Liver (tissue), 8 donors: ENCODE measurements at regions not wholly inside any gene's neighbourhood (a gene's known extent, or its start where the extent isn't known, plus 50 kb on each side); places are given as distances from the start of the nearest gene placed in this dataset.
"Not testable (repeated sequence)": the region's sequence is repeated elsewhere in the genome, so short reads cannot be mapped to it uniquely, and the experiment has no call there.

Source experiments
- DNase-seq: peaks from one replicate; pipeline ENCODE4 v3.0.0-alpha.2; 2017; ENCODE audit warnings: low spot score
- H3K27ac ChIP-seq, 2 donors: one replicate each; pipeline ENCODE4 v1.7.0; 2013; ENCODE audit warnings: inconsistent platforms in 2 of 2, low read length in 2 of 2, control low read depth in 1 of 2, low read depth in 1 of 2, mild to moderate bottlenecking in 1 of 2
- H3K27me3 ChIP-seq, 4 donors: one replicate each; pipeline versions ENCODE4 v1.6.1 to v1.7.0; 2013; ENCODE audit warnings: low read length in 3 of 4, inconsistent platforms in 1 of 4, mild to moderate bottlenecking in 1 of 4, moderate library complexity in 1 of 4; ENCODE audit not compliant: control insufficient read depth in 4 of 4, insufficient read depth in 4 of 4
- H3K36me3 ChIP-seq, 4 donors: one replicate each; pipeline versions ENCODE4 v1.6.1 to v1.7.0; 2013; ENCODE audit warnings: low read length in 3 of 4, mild to moderate bottlenecking in 3 of 4, low read depth in 1 of 4, moderate library complexity in 1 of 4; ENCODE audit not compliant: control insufficient read depth in 4 of 4, insufficient read depth in 3 of 4
- H3K4me1 ChIP-seq, 4 donors: one replicate each; pipeline versions ENCODE4 v1.6.1 to v1.7.0; 2013; ENCODE audit warnings: low read length in 3 of 4, mild to moderate bottlenecking in 3 of 4, moderate library complexity in 1 of 4; ENCODE audit not compliant: control insufficient read depth in 4 of 4, insufficient read depth in 4 of 4
- H3K4me3 ChIP-seq, 3 donors: one replicate each; pipeline versions ENCODE4 v1.6.1 to v1.7.0; 2013; ENCODE audit warnings: low read length in 3 of 3, control low read depth in 1 of 3, low read depth in 1 of 3, mild to moderate bottlenecking in 1 of 3
- H3K9ac ChIP-seq, 2 donors: one replicate each; pipeline ENCODE4 v1.7.0; 2013; ENCODE audit warnings: low read length in 2 of 2, mild to moderate bottlenecking in 2 of 2, moderate library complexity in 2 of 2, control low read depth in 1 of 2, low read depth in 1 of 2
- H3K9me3 ChIP-seq, 4 donors: one replicate each; pipeline versions ENCODE4 v1.6.1 to v1.7.0; 2013; ENCODE audit warnings: low read length in 3 of 4; ENCODE audit not compliant: control insufficient read depth in 4 of 4
- EGR1 ChIP-seq, 2 donors: IDR thresholded peaks; 2 replicates each; pipeline ENCODE4 v1.6.1; 2016 to 2018; ENCODE audit warnings: antibody characterized with exemption in 2 of 2, low read depth in 2 of 2
- FOXA1 ChIP-seq: IDR thresholded peaks from 2 replicates; pipeline ENCODE4 v1.6.1; 2016; ENCODE audit warnings: antibody characterized with exemption
- FOXA2 ChIP-seq: IDR thresholded peaks from 2 replicates; pipeline ENCODE4 v1.6.1; 2016; ENCODE audit warnings: antibody characterized with exemption
- GABPA ChIP-seq, 2 donors: IDR thresholded peaks in 1 of 2; conservative IDR thresholded peaks in 1 of 2; 2 replicates each; pipeline ENCODE4 v1.6.1; 2016; ENCODE audit warnings: antibody characterized with exemption in 2 of 2, mild to moderate bottlenecking in 1 of 2, moderate library complexity in 1 of 2
- HNF4A ChIP-seq, 2 donors: conservative IDR thresholded peaks; 2 replicates each; pipeline ENCODE4 v1.6.1; 2016; ENCODE audit warnings: antibody characterized with exemption in 2 of 2, mild to moderate bottlenecking in 2 of 2
- HNF4G ChIP-seq: IDR thresholded peaks from 2 replicates; pipeline ENCODE4 v1.6.1; 2016; ENCODE audit warnings: antibody characterized with exemption
- NR2F2 ChIP-seq: IDR thresholded peaks from 2 replicates; pipeline ENCODE4 v1.6.1; 2016; ENCODE audit warnings: antibody characterized with exemption
- RAD21 ChIP-seq, 2 donors: IDR thresholded peaks; 2 replicates each; pipeline ENCODE4 v1.6.1; 2016; ENCODE audit warnings: antibody characterized with exemption in 2 of 2, mild to moderate bottlenecking in 2 of 2
- RXRA ChIP-seq, 2 donors: IDR thresholded peaks; 2 replicates each; pipeline ENCODE4 v1.6.1; 2017 to 2018; ENCODE audit warnings: antibody characterized with exemption in 2 of 2, mild to moderate bottlenecking in 1 of 2
- SP1 ChIP-seq: IDR thresholded peaks from 2 replicates; pipeline ENCODE4 v1.6.1; 2018; ENCODE audit warnings: antibody characterized with exemption, mild to moderate bottlenecking
- YY1 ChIP-seq: IDR thresholded peaks from 2 replicates; pipeline ENCODE4 v1.6.1; 2016; ENCODE audit warnings: antibody characterized with exemption, mild to moderate bottlenecking
- WGBS: extraction: QIAGEN DNeasy Blood & Tissue Kit; methylation state at CpG from one replicate; pipeline ENCODE4 v1.1.7; 2013; 5-methylcytosine and 5-hydroxymethylcytosine counted together
- TF ChIP-seq, protein P1 (sequence below): IDR thresholded peaks from 2 replicates; pipeline ENCODE4 v1.6.1; 2016; ENCODE audit warnings: antibody characterized with exemption, mild to moderate bottlenecking
- TF ChIP-seq, protein P2 (sequence below): IDR thresholded peaks from 2 replicates; pipeline ENCODE4 v1.6.1; 2016; ENCODE audit warnings: antibody characterized with exemption
- TF ChIP-seq, protein P3 (sequence below): IDR thresholded peaks from 2 replicates; pipeline ENCODE4 v1.6.1; 2016; ENCODE audit warnings: antibody characterized with exemption
- TF ChIP-seq, protein P4 (sequence below): IDR thresholded peaks from 2 replicates; pipeline ENCODE4 v1.6.1; 2016; ENCODE audit warnings: antibody characterized with exemption
- TF ChIP-seq, protein P5 (sequence below): fragments of 150-350 bp; IDR thresholded peaks from 2 replicates; pipeline ENCODE4 v1.5.1; 2017; ENCODE audit warnings: improper control_type of control experiment, low read depth, low read length; ENCODE audit not compliant: missing input control
- donor health status: healthy.
- donor health status: healthy.
- donor health status: healthy.
- donor health status: healthy.
- donor health status: healthy.

DNA sequence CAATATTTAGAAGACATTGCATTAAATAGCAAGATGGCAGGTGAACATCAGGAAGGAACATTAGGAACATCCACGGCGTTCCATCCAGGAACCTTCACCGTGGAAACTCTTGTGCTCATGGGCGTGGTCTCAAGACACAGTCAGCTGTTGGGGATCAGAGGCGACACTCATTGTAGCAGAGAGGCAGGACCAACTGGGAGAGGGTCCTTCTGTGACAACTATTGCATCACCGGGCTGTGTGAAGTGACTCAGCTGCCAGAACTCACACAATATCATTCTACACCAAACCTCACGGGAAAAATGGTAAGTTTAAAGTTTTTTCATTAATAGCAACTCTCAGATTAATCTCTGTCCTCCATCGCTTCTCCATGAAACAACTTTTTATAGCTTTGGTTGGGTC is 334.8 kb upstream of the SULF2 start (continued):
- TF ChIP-seq, protein P1, sequence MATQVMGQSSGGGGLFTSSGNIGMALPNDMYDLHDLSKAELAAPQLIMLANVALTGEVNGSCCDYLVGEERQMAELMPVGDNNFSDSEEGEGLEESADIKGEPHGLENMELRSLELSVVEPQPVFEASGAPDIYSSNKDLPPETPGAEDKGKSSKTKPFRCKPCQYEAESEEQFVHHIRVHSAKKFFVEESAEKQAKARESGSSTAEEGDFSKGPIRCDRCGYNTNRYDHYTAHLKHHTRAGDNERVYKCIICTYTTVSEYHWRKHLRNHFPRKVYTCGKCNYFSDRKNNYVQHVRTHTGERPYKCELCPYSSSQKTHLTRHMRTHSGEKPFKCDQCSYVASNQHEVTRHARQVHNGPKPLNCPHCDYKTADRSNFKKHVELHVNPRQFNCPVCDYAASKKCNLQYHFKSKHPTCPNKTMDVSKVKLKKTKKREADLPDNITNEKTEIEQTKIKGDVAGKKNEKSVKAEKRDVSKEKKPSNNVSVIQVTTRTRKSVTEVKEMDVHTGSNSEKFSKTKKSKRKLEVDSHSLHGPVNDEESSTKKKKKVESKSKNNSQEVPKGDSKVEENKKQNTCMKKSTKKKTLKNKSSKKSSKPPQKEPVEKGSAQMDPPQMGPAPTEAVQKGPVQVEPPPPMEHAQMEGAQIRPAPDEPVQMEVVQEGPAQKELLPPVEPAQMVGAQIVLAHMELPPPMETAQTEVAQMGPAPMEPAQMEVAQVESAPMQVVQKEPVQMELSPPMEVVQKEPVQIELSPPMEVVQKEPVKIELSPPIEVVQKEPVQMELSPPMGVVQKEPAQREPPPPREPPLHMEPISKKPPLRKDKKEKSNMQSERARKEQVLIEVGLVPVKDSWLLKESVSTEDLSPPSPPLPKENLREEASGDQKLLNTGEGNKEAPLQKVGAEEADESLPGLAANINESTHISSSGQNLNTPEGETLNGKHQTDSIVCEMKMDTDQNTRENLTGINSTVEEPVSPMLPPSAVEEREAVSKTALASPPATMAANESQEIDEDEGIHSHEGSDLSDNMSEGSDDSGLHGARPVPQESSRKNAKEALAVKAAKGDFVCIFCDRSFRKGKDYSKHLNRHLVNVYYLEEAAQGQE: no peak
- TF ChIP-seq EGR1 (IDR thresholded peaks at IDR 0.05; ENCODE audit: low read depth in 2 of 2) (no peak), GABPA (IDR thresholded peaks at IDR 0.05 in 1 of 2, conservative IDR thresholded peaks at IDR 0.05 in 1 of 2) (no peak), NR2F2 (no peak), FOXA1 (no peak), HNF4G (no peak)

DNA sequence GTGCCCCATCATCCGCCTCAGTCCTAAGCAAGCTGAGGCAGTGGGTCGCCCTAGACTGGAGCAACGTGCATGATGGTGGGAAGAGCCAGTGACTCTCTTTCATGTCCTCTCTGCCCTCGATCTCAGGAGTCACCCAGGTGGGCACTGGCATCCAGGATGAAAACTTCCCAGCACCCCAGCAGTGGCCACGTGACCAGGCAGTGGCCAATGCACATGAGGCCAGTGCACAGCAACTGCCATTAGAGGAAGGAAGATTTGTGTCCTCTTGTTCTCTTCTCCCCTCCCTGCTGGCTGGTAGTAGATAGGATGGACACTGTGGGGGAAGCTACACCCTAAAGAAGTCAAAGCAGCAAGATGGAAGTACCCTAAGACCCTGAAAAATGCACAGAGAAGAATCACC is 334.1 kb upstream of the SULF2 start:
- not testable (repeated sequence) for DNase-seq, H3K27me3 ChIP-seq, H3K9ac ChIP-seq, H3K27ac ChIP-seq, H3K9me3 ChIP-seq, H3K36me3 ChIP-seq, H3K4me3 ChIP-seq, H3K4me1 ChIP-seq
- 83% methylated on average over 5 of the region's 5 CpGs for WGBS

DNA sequence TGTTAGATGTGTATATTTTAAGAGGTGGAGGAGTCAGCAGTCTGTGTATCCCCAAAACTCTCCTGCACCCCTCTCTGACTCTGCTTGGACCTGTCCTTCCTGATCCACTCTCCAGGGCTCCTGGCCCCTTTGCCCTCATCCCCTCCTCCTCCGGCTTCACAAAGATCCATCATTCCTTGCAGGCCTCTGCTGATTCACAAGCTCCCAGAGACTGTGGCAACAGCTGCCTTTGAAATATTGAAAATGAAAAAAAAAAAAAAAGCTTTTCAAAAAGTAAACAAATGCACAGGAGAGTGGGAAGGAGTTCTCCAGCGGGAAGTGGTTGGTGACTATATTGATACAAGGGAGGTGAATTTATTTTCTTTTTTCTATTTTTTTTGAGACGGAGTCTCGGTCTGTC is 330.2 kb upstream of the SULF2 start:
- TF ChIP-seq HNF4G (no peak), RXRA (IDR thresholded peaks at IDR 0.05) (no peak), GABPA (IDR thresholded peaks at IDR 0.05 in 1 of 2, conservative IDR thresholded peaks at IDR 0.05 in 1 of 2) (no peak)
- Histone ChIP-seq H3K4me1 (no peaks in the 10 kb centered on the region), H3K27ac (no peak overlapping the region), H3K27me3 (peaks cover 0 to 6% (median 0%) of the 10 kb centered on the region in 4 donors), H3K36me3 (no peaks in the 10 kb centered on the region), H3K4me3 (no peak overlapping the region), H3K9ac (no peak overlapping the region), H3K9me3 (no peaks in the 10 kb centered on the region)
- 91% methylated on average over 4 of the region's 4 CpGs for WGBS
- DNase-seq: no peak

DNA sequence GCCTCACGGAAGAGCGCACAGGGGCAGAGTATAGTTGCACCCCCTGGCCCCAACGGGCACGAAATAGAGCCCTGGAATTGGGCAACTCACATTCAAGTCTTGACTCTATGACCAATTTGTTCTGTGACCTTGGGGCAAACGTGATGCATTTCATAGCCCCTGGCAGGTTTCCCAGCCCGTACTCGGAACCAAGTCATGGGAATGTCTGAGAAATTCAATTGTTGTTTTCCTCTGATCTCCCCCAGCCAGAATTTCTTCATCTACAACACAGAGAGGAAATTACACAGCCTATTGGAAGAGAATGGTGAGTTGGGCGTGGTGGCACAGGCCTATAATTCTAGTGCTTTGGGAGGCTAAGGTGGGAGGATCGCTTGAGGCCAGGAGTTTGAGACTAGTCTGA is 322.3 kb upstream of the SULF2 start:
- Histone ChIP-seq H3K4me3 (no peak overlapping the region), H3K36me3 (no peaks in the 10 kb centered on the region), H3K27me3 (no peaks in the 10 kb centered on the region), H3K27ac (no peak overlapping the region), H3K4me1 (peaks cover 0 to 8% (median 2%) of the 10 kb centered on the region in 4 donors), H3K9me3 (peaks cover 0 to 5% (median 1%) of the 10 kb centered on the region in 4 donors), H3K9ac (no peak overlapping the region)
- WGBS: 72% methylated on average over 9 of the region's 9 CpGs
- no peak for DNase-seq
- TF ChIP-seq HNF4A (conservative IDR thresholded peaks at IDR 0.05) (no peak), SP1 (no peak), GABPA (IDR thresholded peaks at IDR 0.05 in 1 of 2, conservative IDR thresholded peaks at IDR 0.05 in 1 of 2) (no peak), RAD21 (IDR thresholded peaks at IDR 0.05) (no peak), FOXA2 (no peak), FOXA1 (no peak), HNF4G (no peak), YY1 (no peak)
- TF ChIP-seq, protein P2, sequence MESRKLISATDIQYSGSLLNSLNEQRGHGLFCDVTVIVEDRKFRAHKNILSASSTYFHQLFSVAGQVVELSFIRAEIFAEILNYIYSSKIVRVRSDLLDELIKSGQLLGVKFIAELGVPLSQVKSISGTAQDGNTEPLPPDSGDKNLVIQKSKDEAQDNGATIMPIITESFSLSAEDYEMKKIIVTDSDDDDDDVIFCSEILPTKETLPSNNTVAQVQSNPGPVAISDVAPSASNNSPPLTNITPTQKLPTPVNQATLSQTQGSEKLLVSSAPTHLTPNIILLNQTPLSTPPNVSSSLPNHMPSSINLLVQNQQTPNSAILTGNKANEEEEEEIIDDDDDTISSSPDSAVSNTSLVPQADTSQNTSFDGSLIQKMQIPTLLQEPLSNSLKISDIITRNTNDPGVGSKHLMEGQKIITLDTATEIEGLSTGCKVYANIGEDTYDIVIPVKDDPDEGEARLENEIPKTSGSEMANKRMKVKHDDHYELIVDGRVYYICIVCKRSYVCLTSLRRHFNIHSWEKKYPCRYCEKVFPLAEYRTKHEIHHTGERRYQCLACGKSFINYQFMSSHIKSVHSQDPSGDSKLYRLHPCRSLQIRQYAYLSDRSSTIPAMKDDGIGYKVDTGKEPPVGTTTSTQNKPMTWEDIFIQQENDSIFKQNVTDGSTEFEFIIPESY: no peak
- TF ChIP-seq, protein P3, sequence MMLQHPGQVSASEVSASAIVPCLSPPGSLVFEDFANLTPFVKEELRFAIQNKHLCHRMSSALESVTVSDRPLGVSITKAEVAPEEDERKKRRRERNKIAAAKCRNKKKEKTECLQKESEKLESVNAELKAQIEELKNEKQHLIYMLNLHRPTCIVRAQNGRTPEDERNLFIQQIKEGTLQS: no peak
- TF ChIP-seq, protein P4, sequence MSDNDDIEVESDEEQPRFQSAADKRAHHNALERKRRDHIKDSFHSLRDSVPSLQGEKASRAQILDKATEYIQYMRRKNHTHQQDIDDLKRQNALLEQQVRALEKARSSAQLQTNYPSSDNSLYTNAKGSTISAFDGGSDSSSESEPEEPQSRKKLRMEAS: no peak
- TF ChIP-seq, protein P5, sequence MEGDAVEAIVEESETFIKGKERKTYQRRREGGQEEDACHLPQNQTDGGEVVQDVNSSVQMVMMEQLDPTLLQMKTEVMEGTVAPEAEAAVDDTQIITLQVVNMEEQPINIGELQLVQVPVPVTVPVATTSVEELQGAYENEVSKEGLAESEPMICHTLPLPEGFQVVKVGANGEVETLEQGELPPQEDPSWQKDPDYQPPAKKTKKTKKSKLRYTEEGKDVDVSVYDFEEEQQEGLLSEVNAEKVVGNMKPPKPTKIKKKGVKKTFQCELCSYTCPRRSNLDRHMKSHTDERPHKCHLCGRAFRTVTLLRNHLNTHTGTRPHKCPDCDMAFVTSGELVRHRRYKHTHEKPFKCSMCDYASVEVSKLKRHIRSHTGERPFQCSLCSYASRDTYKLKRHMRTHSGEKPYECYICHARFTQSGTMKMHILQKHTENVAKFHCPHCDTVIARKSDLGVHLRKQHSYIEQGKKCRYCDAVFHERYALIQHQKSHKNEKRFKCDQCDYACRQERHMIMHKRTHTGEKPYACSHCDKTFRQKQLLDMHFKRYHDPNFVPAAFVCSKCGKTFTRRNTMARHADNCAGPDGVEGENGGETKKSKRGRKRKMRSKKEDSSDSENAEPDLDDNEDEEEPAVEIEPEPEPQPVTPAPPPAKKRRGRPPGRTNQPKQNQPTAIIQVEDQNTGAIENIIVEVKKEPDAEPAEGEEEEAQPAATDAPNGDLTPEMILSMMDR: no peak
